Superior temporal gyrus (tissue), 1 donor: ENCODE measurements at regions not wholly inside any gene's neighbourhood (a gene's known extent, or its start where the extent isn't known, plus 50 kb on each side); places are given as distances from the start of the nearest gene placed in this dataset.

ENCODE experiments used
- DNase-seq: peaks from one replicate; pipeline ENCODE4 v3.0.0-alpha.2; 2016; ENCODE audit errors: extremely low spot score

- no peak for DNase-seq
Observed at GRCh38 chr2:237030382-237030781, 55.3 kb upstream of the COPS8 start.

GRCh38 chr2:237033536-237034060, 52.1 kb upstream of the COPS8 start:
- DNase-seq: no peak

GRCh38 chr2:237035781-237036475, 49.8 kb upstream of the COPS8 start:
- no peak for DNase-seq
